Activated T-cell treated with anti-CD3 and anti-CD28 coated beads, Interleukin-2, amount 50 U/mL, for 72 hours (primary cell): ENCODE measurements at regions not wholly inside any gene's neighbourhood (a gene's known extent, or its start where the extent isn't known, plus 50 kb on each side); places are given as distances from the start of the nearest gene placed in this dataset.
"Not testable (repeated sequence)": the region's sequence is repeated elsewhere in the genome, so short reads cannot be mapped to it uniquely, and the experiment has no call there.

Experiments used
- ATAC-seq, 2 donors: fragments of 150-1000 bp; cut with Tn5 transposase; replicated peaks in 1 of 2; 2 replicates each; pipeline ENCODE4 v1.10.0; 2021; ENCODE audit warnings: moderate library complexity in 2 of 2, mild to moderate bottlenecking in 1 of 2
- DNase-seq, 2 donors: peaks; one replicate each; pipeline ENCODE4 v3.0.0; 2021 to 2022; ENCODE audit warnings: mixed read lengths in 1 of 2
- H3K27ac Mint-ChIP-seq: one replicate; pipeline ENCODE4 v1.8.0; 2022; ENCODE audit warnings: mild to moderate bottlenecking, moderate library complexity, mixed read lengths
- H3K27me3 Mint-ChIP-seq: one replicate; pipeline ENCODE4 v1.8.0; 2022; ENCODE audit warnings: low read depth, mixed read lengths
- H3K36me3 Mint-ChIP-seq, 2 donors: one replicate each; pipeline ENCODE4 v1.8.0; 2022; ENCODE audit warnings: mixed read lengths in 2 of 2, mild to moderate bottlenecking in 1 of 2; ENCODE audit not compliant: insufficient read depth in 2 of 2
- H3K4me1 Mint-ChIP-seq: one replicate; pipeline ENCODE4 v1.8.0; 2022; ENCODE audit warnings: low read depth, mixed read lengths
- H3K4me3 Mint-ChIP-seq, 2 donors: one replicate each; pipeline ENCODE4 v1.8.0; 2022; ENCODE audit warnings: mild to moderate bottlenecking in 2 of 2, mixed read lengths in 2 of 2, moderate library complexity in 2 of 2
- H3K9me3 Mint-ChIP-seq, 2 donors: one replicate each; pipeline ENCODE4 v1.8.0; 2022; ENCODE audit warnings: mixed read lengths in 2 of 2

DNA sequence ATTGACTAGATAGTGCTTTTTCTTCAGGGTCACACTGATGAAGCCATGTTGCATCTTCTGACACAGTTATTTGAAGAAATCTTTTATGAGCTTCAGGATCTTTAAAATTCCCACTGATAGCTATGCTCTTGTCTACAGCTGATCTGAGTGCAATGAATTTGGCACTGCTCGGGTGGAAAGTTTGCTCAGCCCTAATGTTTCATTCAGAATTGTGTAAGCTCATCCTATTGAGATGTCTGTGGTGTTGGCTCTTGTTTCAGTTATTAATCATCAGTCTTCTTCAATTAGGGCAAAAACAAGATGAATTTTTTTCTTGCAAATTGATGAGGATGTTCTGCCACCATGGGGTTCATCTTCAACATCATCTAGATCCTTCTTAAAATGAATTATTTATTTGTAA lies 1387.0 kb upstream of the RAG2 start:
- H3K27ac Mint-ChIP-seq = no peak overlapping the region
- ATAC-seq = no peak
- H3K27me3 Mint-ChIP-seq = no peaks in the 10 kb centered on the region
- no peak for DNase-seq
- no peak overlapping the region for H3K4me3 Mint-ChIP-seq
- H3K4me1 Mint-ChIP-seq = no peaks in the 10 kb centered on the region
- H3K9me3 Mint-ChIP-seq = peaks cover 3 to 4% of the 10 kb centered on the region in 2 donors
- H3K36me3 Mint-ChIP-seq = no peaks in the 10 kb centered on the region

DNA sequence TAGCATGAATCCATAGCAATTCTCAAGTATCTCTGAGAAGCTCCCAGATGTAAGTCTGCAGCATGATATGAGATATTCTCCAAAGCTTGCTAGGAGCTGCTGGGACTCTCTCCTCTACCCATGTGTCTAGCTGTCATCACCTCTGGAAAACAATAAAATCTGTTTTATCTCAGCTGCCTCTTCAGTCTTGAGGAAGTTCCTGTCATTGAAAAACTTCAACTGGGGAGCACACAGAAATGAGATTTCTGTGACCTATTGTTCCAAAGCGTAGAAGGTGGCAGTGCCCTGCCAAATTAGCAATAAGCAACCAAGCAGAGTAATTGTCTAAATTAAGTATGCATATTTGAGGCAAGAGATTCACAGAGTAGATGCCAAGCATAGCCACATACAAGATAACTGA lies 1380.6 kb upstream of the RAG2 start:
- Mint-ChIP-seq H3K4me3 (no peak overlapping the region), H3K27ac (no peak overlapping the region), H3K9me3 (peaks cover 0 to 4% of the 10 kb centered on the region in 2 donors), H3K27me3 (no peaks in the 10 kb centered on the region), H3K4me1 (no peaks in the 10 kb centered on the region), H3K36me3 (no peaks in the 10 kb centered on the region)
- ATAC-seq (no peak), DNase-seq (no peak)

DNA sequence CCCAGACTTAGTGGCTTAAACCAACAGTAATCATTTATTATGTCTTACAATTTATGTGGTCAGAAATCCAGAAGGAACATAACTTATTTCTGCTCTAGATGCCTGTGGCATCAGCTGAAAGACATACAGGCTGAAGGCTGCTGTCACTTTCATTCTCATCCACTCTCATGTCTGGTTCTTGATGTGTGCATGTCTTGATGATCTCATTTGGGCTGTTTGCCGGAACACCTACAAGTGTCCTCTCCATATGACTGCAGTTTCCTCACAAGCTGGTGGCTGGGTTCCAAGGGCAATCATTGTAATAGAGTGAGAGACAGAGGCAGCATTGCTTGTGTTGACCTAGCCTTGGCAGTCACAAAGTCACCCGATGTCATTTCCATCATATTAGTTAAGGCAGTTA lies 1375.9 kb upstream of the RAG2 start:
- H3K9me3 Mint-ChIP-seq = peaks cover 4 to 7% of the 10 kb centered on the region in 2 donors
- DNase-seq = no peak
- H3K36me3 Mint-ChIP-seq = peaks cover 0 to 1% of the 10 kb centered on the region in 2 donors
- H3K27ac Mint-ChIP-seq = no peak overlapping the region
- no peaks in the 10 kb centered on the region for H3K27me3 Mint-ChIP-seq
- H3K4me3 Mint-ChIP-seq = no peak overlapping the region
- H3K4me1 Mint-ChIP-seq = no peaks in the 10 kb centered on the region
- no peak for ATAC-seq

DNA sequence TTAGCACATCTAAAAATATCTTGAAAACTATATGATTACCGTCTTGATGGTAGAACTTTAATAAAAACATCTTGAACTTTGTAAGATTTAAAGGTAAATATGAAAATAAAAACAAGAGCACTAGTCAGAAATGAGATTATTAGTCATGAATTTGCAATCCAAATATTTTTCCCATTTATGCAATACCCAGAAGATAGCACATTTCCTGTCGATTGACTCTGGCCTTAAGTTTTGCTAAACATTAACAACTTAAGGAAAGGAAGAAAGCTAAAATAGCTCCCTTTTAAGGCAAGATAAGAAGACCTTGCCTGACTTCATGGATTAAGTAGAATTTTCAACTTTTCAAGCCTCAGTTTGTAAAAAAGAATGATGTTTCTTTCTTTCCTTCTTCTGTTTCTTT lies 1374.7 kb upstream of the RAG2 start:
- Mint-ChIP-seq H3K9me3 (peaks cover 4 to 9% of the 10 kb centered on the region in 2 donors), H3K36me3 (peaks cover 0 to 1% of the 10 kb centered on the region in 2 donors), H3K4me1 (no peaks in the 10 kb centered on the region), H3K27ac (no peak overlapping the region), H3K4me3 (no peak overlapping the region), H3K27me3 (no peaks in the 10 kb centered on the region)
- no peak for ATAC-seq
- DNase-seq = no peak

DNA sequence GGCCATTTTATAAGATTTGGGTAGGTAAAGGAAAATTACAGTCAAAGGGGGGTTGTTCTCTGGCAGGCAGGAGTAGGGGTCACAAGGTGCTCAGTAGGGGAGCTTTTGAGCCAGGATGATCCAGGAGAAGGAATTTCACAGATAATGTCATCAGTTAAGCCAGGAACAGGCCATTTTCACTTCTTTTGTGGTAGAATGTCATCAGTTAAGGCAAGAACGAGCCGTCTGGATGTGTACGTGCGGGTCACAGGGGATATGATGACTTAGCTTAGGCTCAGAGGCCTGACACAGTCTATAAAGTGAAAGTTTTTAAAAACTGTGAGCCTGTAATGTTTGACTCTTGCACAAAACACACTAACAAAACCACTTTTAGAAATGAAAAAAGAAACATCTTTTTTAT lies 1371.3 kb upstream of the RAG2 start:
- H3K4me3 Mint-ChIP-seq, H3K4me1 Mint-ChIP-seq, H3K9me3 Mint-ChIP-seq, H3K27ac Mint-ChIP-seq, ATAC-seq, H3K36me3 Mint-ChIP-seq, DNase-seq, H3K27me3 Mint-ChIP-seq: not testable (repeated sequence)

DNA sequence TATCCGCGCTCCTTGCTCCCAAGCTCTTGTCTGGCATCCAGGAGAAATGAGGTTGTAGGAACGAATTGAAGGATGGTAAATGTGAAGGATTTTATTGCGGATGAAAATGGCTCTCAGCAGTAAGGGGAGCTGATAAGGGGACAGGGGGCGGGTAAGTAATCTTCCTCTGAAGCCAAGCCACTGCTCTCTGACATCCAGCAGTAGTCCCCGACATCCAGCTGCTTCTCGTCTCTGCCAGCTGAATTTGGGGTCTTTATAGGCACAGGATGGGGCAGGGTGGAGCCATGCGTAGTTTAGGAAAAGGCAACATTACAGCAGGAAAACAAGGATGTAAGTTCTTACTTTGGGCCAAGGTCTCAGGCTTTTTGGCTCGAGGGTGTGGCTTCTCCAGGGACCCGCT lies 1370.1 kb upstream of the RAG2 start:
- H3K4me1 Mint-ChIP-seq = no peaks in the 10 kb centered on the region
- peaks cover 1 to 2% of the 10 kb centered on the region in 2 donors for H3K36me3 Mint-ChIP-seq
- peaks cover 7 to 8% of the 10 kb centered on the region in 2 donors for H3K9me3 Mint-ChIP-seq
- no peak overlapping the region for H3K27ac Mint-ChIP-seq
- ATAC-seq = no peak
- no peaks in the 10 kb centered on the region for H3K27me3 Mint-ChIP-seq
- no peak overlapping the region for H3K4me3 Mint-ChIP-seq
- DNase-seq = no peak

DNA sequence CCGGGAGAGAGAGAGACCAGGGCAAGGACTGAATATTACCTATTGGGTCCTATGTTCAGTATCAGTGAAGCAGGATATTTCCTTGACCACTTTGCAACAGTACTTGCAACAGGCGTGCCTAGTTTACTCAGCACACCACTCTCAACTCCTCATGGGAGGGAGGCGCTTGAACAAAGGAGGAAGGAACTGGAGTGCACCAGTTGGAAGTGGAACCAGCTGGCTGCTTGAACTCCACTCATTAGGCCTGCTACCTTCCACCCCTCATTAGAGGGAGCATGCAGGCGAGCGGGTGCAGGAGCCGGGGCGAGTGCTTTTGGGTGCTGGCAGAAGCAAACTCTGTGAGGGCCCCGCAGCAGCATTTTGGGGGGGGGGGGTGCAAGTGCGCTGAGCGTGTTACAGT lies 1369.6 kb upstream of the RAG2 start:
- Mint-ChIP-seq H3K4me3 (no peak overlapping the region), H3K4me1 (no peaks in the 10 kb centered on the region), H3K9me3 (peaks cover 7 to 8% of the 10 kb centered on the region in 2 donors), H3K27ac (no peak overlapping the region), H3K36me3 (peaks cover 1 to 2% of the 10 kb centered on the region in 2 donors), H3K27me3 (no peaks in the 10 kb centered on the region)
- ATAC-seq (no peak), DNase-seq (no peak)

DNA sequence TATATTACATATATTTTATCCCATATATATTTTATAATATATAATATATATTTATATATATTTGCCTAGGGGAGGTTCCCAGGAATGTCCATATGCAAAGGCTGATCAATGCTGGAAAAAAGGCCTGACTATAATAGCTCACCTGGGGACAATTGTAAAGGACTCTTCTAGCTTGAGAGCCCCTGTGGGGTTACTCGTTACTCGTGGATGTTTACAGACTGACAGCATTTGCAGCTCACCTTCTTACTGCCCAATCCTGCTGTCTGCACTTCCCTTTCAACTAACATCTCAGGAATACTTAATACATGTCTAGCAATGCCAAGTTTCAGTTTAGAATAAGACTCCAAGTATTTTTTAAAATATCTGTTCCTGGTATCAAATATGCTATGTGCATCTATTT lies 1365.4 kb upstream of the RAG2 start:
- peaks cover 1 to 3% of the 10 kb centered on the region in 2 donors for H3K36me3 Mint-ChIP-seq
- DNase-seq = no peak
- H3K9me3 Mint-ChIP-seq = peaks cover 10 to 11% of the 10 kb centered on the region in 2 donors
- no peaks in the 10 kb centered on the region for H3K4me1 Mint-ChIP-seq
- H3K27ac Mint-ChIP-seq = no peak overlapping the region
- ATAC-seq = no peak
- no peak overlapping the region for H3K4me3 Mint-ChIP-seq
- no peaks in the 10 kb centered on the region for H3K27me3 Mint-ChIP-seq

DNA sequence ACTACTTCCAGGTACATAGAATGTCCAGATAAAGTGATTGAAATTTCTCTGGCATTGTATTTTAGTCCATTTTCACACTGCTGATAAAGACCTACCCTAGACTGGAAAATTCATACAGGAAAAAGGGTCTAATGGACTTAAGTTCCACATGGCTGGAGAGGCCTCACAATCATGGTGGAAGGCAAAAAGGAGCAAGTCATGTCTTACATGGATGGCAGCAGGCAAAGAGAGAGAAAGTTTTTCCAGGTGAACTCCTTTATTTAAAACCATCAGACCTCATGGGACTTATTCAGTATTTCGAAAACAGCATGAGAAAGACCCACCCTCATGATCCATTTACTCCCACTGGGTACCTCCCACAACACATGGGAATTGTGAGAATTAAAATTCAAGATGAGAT lies 1359.7 kb upstream of the RAG2 start:
- H3K9me3 Mint-ChIP-seq = peaks cover 8 to 19% of the 10 kb centered on the region in 2 donors
- ATAC-seq (no peak), DNase-seq (no peak)
- no peak overlapping the region for H3K4me3 Mint-ChIP-seq
- no peak overlapping the region for H3K27ac Mint-ChIP-seq
- H3K4me1 Mint-ChIP-seq = no peaks in the 10 kb centered on the region
- H3K36me3 Mint-ChIP-seq = peaks cover 1 to 3% of the 10 kb centered on the region in 2 donors
- no peaks in the 10 kb centered on the region for H3K27me3 Mint-ChIP-seq

DNA sequence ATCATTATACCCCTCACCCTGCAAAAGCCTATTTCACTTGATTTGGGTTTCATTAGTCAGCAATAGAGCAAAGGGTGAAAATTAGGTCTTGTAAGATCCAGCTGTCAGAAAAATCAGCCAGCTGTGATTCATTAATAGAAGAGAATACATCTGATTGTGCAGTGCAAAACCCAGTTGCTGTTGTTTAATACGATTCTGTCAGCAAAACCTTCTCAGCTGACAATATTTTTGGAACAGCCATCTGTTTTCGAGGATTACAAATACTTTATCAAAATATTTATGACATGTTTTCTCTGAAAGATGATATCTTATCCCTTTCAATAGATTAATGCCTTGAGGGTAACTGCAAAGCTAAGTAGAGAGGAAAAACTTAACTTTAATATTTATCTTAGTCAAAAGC lies 1354.0 kb upstream of the RAG2 start:
- no peaks in the 10 kb centered on the region for H3K27me3 Mint-ChIP-seq
- peaks cover 0 to 7% of the 10 kb centered on the region in 2 donors for H3K9me3 Mint-ChIP-seq
- H3K4me1 Mint-ChIP-seq = no peaks in the 10 kb centered on the region
- DNase-seq = no peak
- H3K36me3 Mint-ChIP-seq = peaks cover 0 to 2% of the 10 kb centered on the region in 2 donors
- no peak for ATAC-seq
- H3K4me3 Mint-ChIP-seq = no peak overlapping the region
- H3K27ac Mint-ChIP-seq = no peak overlapping the region

DNA sequence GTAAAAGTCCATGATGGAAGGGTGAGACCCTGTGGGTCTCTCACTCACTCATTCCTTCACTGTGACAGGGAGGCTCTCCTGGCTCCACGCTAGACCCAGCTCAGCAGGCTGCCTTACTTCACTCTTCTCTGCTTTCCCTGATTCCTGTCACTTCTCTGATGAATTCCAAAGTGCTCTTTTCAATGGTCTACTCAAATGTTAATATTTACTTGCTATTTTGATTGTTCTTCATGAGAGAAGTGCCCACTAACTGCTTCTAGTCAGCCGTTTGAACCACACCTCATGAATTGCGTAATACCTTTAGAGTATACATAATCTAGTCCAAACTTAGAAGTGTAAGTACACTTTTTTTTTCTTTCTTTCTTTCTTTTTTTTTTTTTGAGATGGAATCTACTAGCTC lies 1350.2 kb upstream of the RAG2 start:
- DNase-seq (no peak), ATAC-seq (no peak)
- Mint-ChIP-seq H3K4me3 (no peak overlapping the region), H3K36me3 (peaks cover 2 to 3% of the 10 kb centered on the region in 2 donors), H3K9me3 (peaks cover 5 to 8% of the 10 kb centered on the region in 2 donors), H3K27ac (no peak overlapping the region), H3K27me3 (no peaks in the 10 kb centered on the region), H3K4me1 (no peaks in the 10 kb centered on the region)

DNA sequence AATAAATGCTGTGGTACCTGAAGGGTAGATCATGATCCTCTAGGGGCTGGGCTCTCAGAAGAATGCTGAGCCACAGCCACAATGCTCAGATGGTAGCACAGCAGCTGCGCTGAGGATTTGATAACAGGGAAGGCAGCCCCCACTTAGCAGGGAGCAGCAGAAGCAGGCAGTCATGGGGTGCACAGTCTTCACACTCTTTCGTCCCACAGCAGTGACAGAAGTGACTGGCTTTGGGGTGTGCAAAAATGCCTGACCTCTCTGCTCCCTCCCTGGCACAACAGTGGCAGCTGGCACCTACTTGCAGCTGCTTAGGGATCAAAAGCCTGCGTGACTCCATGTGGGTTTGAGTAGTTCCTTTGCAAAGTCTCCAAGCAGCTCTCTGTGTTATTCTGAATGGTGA lies 1349.8 kb upstream of the RAG2 start:
- no peak overlapping the region for H3K27ac Mint-ChIP-seq
- ATAC-seq = no peak
- no peaks in the 10 kb centered on the region for H3K4me1 Mint-ChIP-seq
- no peak for DNase-seq
- H3K4me3 Mint-ChIP-seq = no peak overlapping the region
- H3K27me3 Mint-ChIP-seq = no peaks in the 10 kb centered on the region
- peaks cover 7 to 10% of the 10 kb centered on the region in 2 donors for H3K9me3 Mint-ChIP-seq
- H3K36me3 Mint-ChIP-seq = peaks cover 2 to 3% of the 10 kb centered on the region in 2 donors

DNA sequence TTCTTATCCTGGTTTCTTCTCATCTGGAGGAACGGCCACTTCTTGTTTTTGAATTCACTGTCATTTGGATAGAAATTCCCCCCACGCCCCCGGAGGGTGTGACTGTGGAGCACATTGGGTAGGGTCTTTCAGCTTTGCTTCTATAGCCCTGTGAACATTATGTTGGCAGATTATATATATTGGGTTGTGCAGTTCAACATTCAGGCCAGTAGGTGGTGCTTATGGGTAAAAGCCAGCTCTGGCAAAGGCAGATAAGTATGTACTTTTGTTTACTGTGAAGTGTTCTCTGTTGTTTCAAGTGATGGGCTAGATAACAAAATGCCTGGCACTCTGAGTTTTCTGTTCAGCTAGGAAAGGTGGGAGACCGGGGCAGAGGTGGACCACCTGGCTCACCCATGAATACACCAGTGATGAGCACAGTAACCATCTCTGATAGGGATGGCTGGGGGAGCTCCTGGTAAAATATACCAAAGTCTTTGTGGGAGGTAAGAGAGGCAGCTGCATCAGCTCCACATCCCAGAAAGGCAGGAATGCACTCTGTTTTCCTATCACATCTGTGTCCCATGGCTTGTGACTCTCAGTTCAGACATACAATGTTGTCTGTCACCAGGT lies 1348.2 kb upstream of the RAG2 start:
- ATAC-seq = no peak
- no peaks in the 10 kb centered on the region for H3K27me3 Mint-ChIP-seq
- H3K27ac Mint-ChIP-seq = no peak overlapping the region
- H3K4me1 Mint-ChIP-seq = no peaks in the 10 kb centered on the region
- DNase-seq = peak; percentile 1 to 6
- peaks cover 7 to 12% of the 10 kb centered on the region in 2 donors for H3K9me3 Mint-ChIP-seq
- H3K4me3 Mint-ChIP-seq = no peak overlapping the region
- H3K36me3 Mint-ChIP-seq = peaks cover 2 to 3% of the 10 kb centered on the region in 2 donors

DNA sequence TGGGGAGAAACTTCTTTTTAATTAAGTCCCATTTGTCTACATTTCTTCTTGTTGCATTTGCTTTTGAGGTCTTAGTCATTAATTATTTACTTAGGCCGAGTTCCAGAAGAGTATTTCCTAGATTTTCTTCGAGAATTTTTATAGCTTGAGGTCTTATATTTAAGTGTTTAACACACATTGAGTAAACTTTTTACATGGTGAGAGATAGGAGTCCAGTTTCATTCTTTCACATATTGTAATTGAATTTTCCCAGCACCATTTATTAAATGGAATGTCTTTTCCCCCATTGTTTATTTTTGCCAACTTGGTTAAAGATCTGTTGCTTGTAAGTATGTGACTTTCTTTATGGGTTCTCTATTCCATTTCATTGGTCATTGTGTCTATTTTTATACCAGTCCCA lies 1344.0 kb upstream of the RAG2 start:
- Mint-ChIP-seq H3K4me3 (no peak overlapping the region), H3K9me3 (peaks cover 7 to 12% of the 10 kb centered on the region in 2 donors), H3K4me1 (no peaks in the 10 kb centered on the region), H3K27me3 (no peaks in the 10 kb centered on the region), H3K36me3 (peaks cover 0 to 3% of the 10 kb centered on the region in 2 donors), H3K27ac (no peak overlapping the region)
- no peak for DNase-seq
- ATAC-seq = no peak
